ENCODE measurements at regions not wholly inside any gene's neighbourhood (a gene's known extent, or its start where the extent isn't known, plus 50 kb on each side); places are given as distances from the start of the nearest gene placed in this dataset.
"Not testable (repeated sequence)": the region's sequence is repeated elsewhere in the genome, so short reads cannot be mapped to it uniquely, and the experiment has no call there.

GRCh38 chr7:73928644-73929043 is 67.7 kb downstream of the TMEM270 start:
- TF ChIP-seq, protein P1, sequence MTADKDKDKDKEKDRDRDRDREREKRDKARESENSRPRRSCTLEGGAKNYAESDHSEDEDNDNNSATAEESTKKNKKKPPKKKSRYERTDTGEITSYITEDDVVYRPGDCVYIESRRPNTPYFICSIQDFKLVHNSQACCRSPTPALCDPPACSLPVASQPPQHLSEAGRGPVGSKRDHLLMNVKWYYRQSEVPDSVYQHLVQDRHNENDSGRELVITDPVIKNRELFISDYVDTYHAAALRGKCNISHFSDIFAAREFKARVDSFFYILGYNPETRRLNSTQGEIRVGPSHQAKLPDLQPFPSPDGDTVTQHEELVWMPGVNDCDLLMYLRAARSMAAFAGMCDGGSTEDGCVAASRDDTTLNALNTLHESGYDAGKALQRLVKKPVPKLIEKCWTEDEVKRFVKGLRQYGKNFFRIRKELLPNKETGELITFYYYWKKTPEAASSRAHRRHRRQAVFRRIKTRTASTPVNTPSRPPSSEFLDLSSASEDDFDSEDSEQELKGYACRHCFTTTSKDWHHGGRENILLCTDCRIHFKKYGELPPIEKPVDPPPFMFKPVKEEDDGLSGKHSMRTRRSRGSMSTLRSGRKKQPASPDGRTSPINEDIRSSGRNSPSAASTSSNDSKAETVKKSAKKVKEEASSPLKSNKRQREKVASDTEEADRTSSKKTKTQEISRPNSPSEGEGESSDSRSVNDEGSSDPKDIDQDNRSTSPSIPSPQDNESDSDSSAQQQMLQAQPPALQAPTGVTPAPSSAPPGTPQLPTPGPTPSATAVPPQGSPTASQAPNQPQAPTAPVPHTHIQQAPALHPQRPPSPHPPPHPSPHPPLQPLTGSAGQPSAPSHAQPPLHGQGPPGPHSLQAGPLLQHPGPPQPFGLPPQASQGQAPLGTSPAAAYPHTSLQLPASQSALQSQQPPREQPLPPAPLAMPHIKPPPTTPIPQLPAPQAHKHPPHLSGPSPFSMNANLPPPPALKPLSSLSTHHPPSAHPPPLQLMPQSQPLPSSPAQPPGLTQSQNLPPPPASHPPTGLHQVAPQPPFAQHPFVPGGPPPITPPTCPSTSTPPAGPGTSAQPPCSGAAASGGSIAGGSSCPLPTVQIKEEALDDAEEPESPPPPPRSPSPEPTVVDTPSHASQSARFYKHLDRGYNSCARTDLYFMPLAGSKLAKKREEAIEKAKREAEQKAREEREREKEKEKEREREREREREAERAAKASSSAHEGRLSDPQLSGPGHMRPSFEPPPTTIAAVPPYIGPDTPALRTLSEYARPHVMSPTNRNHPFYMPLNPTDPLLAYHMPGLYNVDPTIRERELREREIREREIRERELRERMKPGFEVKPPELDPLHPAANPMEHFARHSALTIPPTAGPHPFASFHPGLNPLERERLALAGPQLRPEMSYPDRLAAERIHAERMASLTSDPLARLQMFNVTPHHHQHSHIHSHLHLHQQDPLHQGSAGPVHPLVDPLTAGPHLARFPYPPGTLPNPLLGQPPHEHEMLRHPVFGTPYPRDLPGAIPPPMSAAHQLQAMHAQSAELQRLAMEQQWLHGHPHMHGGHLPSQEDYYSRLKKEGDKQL (CRISPR knock-in tag; IDR thresholded peaks at IDR 0.05; ENCODE audit: borderline replicate concordance) = not testable (repeated sequence)
- TF ChIP-seq GTF2F1 (IDR thresholded peaks at IDR 0.05; ENCODE audit: low read depth, low read length); ZBTB11 (CRISPR knock-in tag; IDR thresholded peaks at IDR 0.05); GATAD2B (IDR thresholded peaks at IDR 0.05; ENCODE audit: borderline replicate concordance); DPF2 (IDR thresholded peaks at IDR 0.05); NCOR1 (IDR thresholded peaks at IDR 0.05); HMGN3 (IDR thresholded peaks at IDR 0.05; ENCODE audit: borderline replicate concordance, extremely low read depth, insufficient read length, low read depth, low read length); POLR2A (conservative IDR thresholded peaks at IDR 0.05): not testable (repeated sequence)
- TF ChIP-seq, protein P2, sequence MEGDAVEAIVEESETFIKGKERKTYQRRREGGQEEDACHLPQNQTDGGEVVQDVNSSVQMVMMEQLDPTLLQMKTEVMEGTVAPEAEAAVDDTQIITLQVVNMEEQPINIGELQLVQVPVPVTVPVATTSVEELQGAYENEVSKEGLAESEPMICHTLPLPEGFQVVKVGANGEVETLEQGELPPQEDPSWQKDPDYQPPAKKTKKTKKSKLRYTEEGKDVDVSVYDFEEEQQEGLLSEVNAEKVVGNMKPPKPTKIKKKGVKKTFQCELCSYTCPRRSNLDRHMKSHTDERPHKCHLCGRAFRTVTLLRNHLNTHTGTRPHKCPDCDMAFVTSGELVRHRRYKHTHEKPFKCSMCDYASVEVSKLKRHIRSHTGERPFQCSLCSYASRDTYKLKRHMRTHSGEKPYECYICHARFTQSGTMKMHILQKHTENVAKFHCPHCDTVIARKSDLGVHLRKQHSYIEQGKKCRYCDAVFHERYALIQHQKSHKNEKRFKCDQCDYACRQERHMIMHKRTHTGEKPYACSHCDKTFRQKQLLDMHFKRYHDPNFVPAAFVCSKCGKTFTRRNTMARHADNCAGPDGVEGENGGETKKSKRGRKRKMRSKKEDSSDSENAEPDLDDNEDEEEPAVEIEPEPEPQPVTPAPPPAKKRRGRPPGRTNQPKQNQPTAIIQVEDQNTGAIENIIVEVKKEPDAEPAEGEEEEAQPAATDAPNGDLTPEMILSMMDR (IDR thresholded peaks at IDR 0.05 in 2 of 3, conservative IDR thresholded peaks at IDR 0.05 in 1 of 3; ENCODE audit: insufficient read depth in 2 of 3, low read depth in 1 of 3, low read length in 3 of 3) = not testable (repeated sequence)
